HEK293T (cell line): ENCODE measurements at regions not wholly inside any gene's neighbourhood (a gene's known extent, or its start where the extent isn't known, plus 50 kb on each side); places are given as distances from the start of the nearest gene placed in this dataset.
A peak's percentile ranks its signal among the peaks of the same experiment; 100 is the strongest.

Experiments used
- CTCF ChIA-PET: fragments of 350-600 bp; formaldehyde crosslinking; extraction: SDS; loops from one replicate; lab custom pipeline; 2021; ENCODE audit warnings: antibody characterized with exemption, inconsistent platforms; lab: Yijun Ruan, JAX
- POLR2A ChIA-PET: fragments of 350-600 bp; formaldehyde crosslinking; extraction: SDS; loops from one replicate; lab custom pipeline; 2020; ENCODE audit warnings: antibody characterized with exemption, inconsistent platforms; lab: Yijun Ruan, JAX
- DNase-seq: peaks from one replicate; pipeline ENCODE4 v3.0.0; 2012; ENCODE audit warnings: mixed read lengths; ENCODE audit errors: extremely low spot score
- ARNT ChIP-seq: fragments of 450-650 bp; IDR thresholded peaks from 2 replicates; pipeline ENCODE4 v1.6.1; 2017; ENCODE audit warnings: mild to moderate bottlenecking
- BHLHE40 ChIP-seq: fragments of 450-650 bp; IDR thresholded peaks from 2 replicates; pipeline ENCODE4 v1.6.1; 2016; ENCODE audit warnings: mild to moderate bottlenecking, moderate library complexity, borderline replicate concordance
- CTBP1 ChIP-seq: fragments of 450-650 bp; IDR thresholded peaks from 2 replicates; pipeline ENCODE4 v1.6.1; 2016; ENCODE audit warnings: borderline replicate concordance
- ELF4 ChIP-seq: fragments of 450-650 bp; IDR thresholded peaks from 2 replicates; pipeline ENCODE4 v1.6.1; 2017; ENCODE audit warnings: antibody characterized with exemption
- FOXA1 ChIP-seq: fragments of 450-650 bp; IDR thresholded peaks from 2 replicates; pipeline ENCODE4 v1.6.1; 2016; ENCODE audit warnings: mild to moderate bottlenecking
- FOXK2 ChIP-seq: fragments of 450-650 bp; IDR thresholded peaks from 2 replicates; pipeline ENCODE4 v1.6.1; 2016; ENCODE audit warnings: mild to moderate bottlenecking
- FOXM1 ChIP-seq: fragments of 450-650 bp; IDR thresholded peaks from 2 replicates; pipeline ENCODE4 v1.6.1; 2017; ENCODE audit warnings: mild to moderate bottlenecking, borderline replicate concordance
- HDGF ChIP-seq: fragments of 450-650 bp; IDR thresholded peaks from 2 replicates; pipeline ENCODE4 v1.6.1; 2017; ENCODE audit warnings: antibody characterized with exemption, borderline replicate concordance
- L3MBTL2 ChIP-seq: fragments of 450-650 bp; conservative IDR thresholded peaks from 2 replicates; pipeline ENCODE4 v1.6.1; 2016; ENCODE audit warnings: mild to moderate bottlenecking
- LEF1 ChIP-seq: fragments of 450-650 bp; IDR thresholded peaks from 2 replicates; pipeline ENCODE4 v1.6.1; 2017; ENCODE audit warnings: mild to moderate bottlenecking, borderline replicate concordance
- NFRKB ChIP-seq: fragments of 450-650 bp; IDR thresholded peaks from 2 replicates; pipeline ENCODE4 v1.6.1; 2016; ENCODE audit warnings: mild to moderate bottlenecking, moderate library complexity
- PKNOX1 ChIP-seq: fragments of 450-650 bp; IDR thresholded peaks from 2 replicates; pipeline ENCODE4 v1.6.1; 2016
- SP1 ChIP-seq: fragments of 450-650 bp; IDR thresholded peaks from 2 replicates; pipeline ENCODE4 v1.6.1; 2017
- SUZ12 ChIP-seq: fragments of 450-650 bp; IDR thresholded peaks from 2 replicates; pipeline ENCODE4 v1.6.1; 2016; ENCODE audit warnings: mild to moderate bottlenecking
- TARDBP ChIP-seq: fragments of 450-650 bp; IDR thresholded peaks from 2 replicates; pipeline ENCODE4 v1.6.1; 2016
- ZNF384 ChIP-seq: fragments of 450-650 bp; IDR thresholded peaks from 2 replicates; pipeline ENCODE4 v1.6.1; 2016

- TF ChIP-seq CTBP1 (no peak), SUZ12 (no peak), ZNF384 (no peak), FOXA1 (no peak), PKNOX1 (no peak), L3MBTL2 (no peak), FOXM1 (no peak), ARNT (no peak), HDGF (no peak), FOXK2 (no peak), LEF1 (no peak), NFRKB (no peak), BHLHE40 (no peak), SP1 (no peak), ELF4 (no peak), TARDBP (no peak)
- ChIA-PET CTCF (no interaction called here), POLR2A (interaction anchor here (1.0 kb wide), 1 partner anchor 14 kb away, joined by 3 read pairs; no protein-coding TSS in a partner anchor)
- DNase-seq, result no peak
These were observed 466.2 kb downstream of the SOX6 start for GRCh38 chr11:15890031-15890713.

- POLR2A ChIA-PET, result no interaction called here
- DNase-seq, result no peak
- CTCF ChIA-PET, result no interaction called here
- TF ChIP-seq PKNOX1 (peak; percentile 64), TARDBP (no peak), BHLHE40 (no peak)
These were observed 463.3 kb downstream of the SOX6 start for GRCh38 chr11:15893080-15893492.

GRCh38 chr11:15896026-15896425 is 460.3 kb downstream of the SOX6 start:
- TF ChIP-seq NFRKB, result no peak
- no peak for TF ChIP-seq ELF4
- TF ChIP-seq FOXM1, result no peak
- TF ChIP-seq SP1, result no peak
- no peak for TF ChIP-seq FOXA1
- no peak for TF ChIP-seq BHLHE40
- no peak for TF ChIP-seq L3MBTL2
- no peak for TF ChIP-seq PKNOX1
- no peak for TF ChIP-seq FOXK2
- no peak for TF ChIP-seq HDGF
- no peak for TF ChIP-seq CTBP1
- no peak for TF ChIP-seq ZNF384
- no peak for TF ChIP-seq ARNT
- DNase-seq, result no peak
- ChIA-PET POLR2A (no interaction called here), CTCF (no interaction called here)

GRCh38 chr11:15896530-15896929 is 459.8 kb downstream of the SOX6 start:
- POLR2A ChIA-PET, result no interaction called here
- TF ChIP-seq L3MBTL2 (no peak), ZNF384 (no peak), LEF1 (no peak), SUZ12 (no peak), BHLHE40 (no peak), SP1 (no peak), NFRKB (no peak), ARNT (no peak), TARDBP (no peak), FOXK2 (no peak), CTBP1 (no peak), FOXM1 (no peak), FOXA1 (no peak), ELF4 (no peak), HDGF (no peak), PKNOX1 (no peak)
- CTCF ChIA-PET, result no interaction called here
- no peak for DNase-seq

GRCh38 chr11:15897211-15897960 is 459.0 kb downstream of the SOX6 start:
- no peak for DNase-seq
- CTCF ChIA-PET, result no interaction called here
- TF ChIP-seq LEF1 (no peak), PKNOX1 (peak; percentile 92), HDGF (no peak), SUZ12 (no peak)
- POLR2A ChIA-PET, result interaction anchor here (1.2 kb wide), 1 partner anchor 117 kb away, joined by 3 read pairs; no protein-coding TSS in a partner anchor
